Neural cell (in vitro differentiated cells): ENCODE measurements at regions not wholly inside any gene's neighbourhood (a gene's known extent, or its start where the extent isn't known, plus 50 kb on each side); places are given as distances from the start of the nearest gene placed in this dataset.

Source experiments
- CTCF ChIP-seq: fragments of 450-650 bp; IDR thresholded peaks from 2 replicates; pipeline ENCODE4 v1.5.1; 2014; ENCODE audit warnings: antibody characterized with exemption, mild to moderate bottlenecking, moderate library complexity; ENCODE audit not compliant: poor library complexity, severe bottlenecking
- EP300 ChIP-seq: fragments of 450-650 bp; conservative IDR thresholded peaks from 2 replicates; pipeline ENCODE4 v1.6.1; 2014; ENCODE audit warnings: antibody characterized with exemption, mild to moderate bottlenecking, moderate library complexity; ENCODE audit not compliant: poor library complexity, severe bottlenecking
- EZH2 ChIP-seq: fragments of 200-600, 300-800 bp; shearing (Covaris generic), sonication (generic); IDR thresholded peaks from 2 replicates; pipeline ENCODE4 v1.6.1; 2014; ENCODE audit warnings: antibody characterized with exemption, low read length, borderline replicate concordance, mild to moderate bottlenecking; ENCODE audit not compliant: insufficient read depth, poor library complexity, severe bottlenecking
- POLR2AphosphoS5 ChIP-seq: IDR thresholded peaks from 2 replicates; pipeline ENCODE4 v1.6.1; 2012

- TF ChIP-seq CTCF = no peak
- TF ChIP-seq EZH2 = no peak
- no peak for TF ChIP-seq EP300
- no peak for TF ChIP-seq POLR2AphosphoS5
Observed at GRCh38 chr2:125398738-125399524, 1257.0 kb upstream of the GYPC start.
